GM18867 (cell line): ENCODE measurements at regions not wholly inside any gene's neighbourhood (a gene's known extent, or its start where the extent isn't known, plus 50 kb on each side); places are given as distances from the start of the nearest gene placed in this dataset.
"Not testable (repeated sequence)": the region's sequence is repeated elsewhere in the genome, so short reads cannot be mapped to it uniquely, and the experiment has no call there.

ENCODE experiments used
- ATAC-seq: cut with Tn5 transposase; IDR thresholded peaks from one replicate; pipeline ENCODE4 v1.9.1; 2021; ENCODE audit warnings: mild to moderate bottlenecking, moderate library complexity; ENCODE audit not compliant: unreplicated experiment

DNA sequence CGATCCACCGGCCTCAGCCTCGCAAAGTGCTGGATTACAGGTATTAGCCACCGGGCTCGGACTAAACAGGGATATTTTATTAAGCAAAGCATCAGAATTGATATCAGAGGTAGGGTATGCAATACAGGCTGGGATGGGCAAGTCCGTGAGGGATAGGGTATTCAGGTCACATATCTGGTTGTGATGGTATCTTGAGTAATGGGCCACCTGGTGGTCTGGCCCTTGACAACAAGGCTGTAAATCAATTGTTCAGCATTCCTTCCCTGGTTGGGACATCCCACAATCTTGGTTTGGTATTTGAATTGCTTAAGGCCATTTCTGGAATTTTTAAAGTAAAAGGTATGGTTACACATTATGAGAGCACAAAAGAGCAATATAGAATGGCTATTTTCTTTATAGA, 1588.0 kb downstream of the SLITRK1 start:
- ATAC-seq: no peak

GRCh38 chr13:82292334-82292733, 1589.9 kb downstream of the SLITRK1 start:
- no peak for ATAC-seq

GRCh38 chr13:82291852-82292251, 1590.4 kb downstream of the SLITRK1 start:
- no peak for ATAC-seq

DNA sequence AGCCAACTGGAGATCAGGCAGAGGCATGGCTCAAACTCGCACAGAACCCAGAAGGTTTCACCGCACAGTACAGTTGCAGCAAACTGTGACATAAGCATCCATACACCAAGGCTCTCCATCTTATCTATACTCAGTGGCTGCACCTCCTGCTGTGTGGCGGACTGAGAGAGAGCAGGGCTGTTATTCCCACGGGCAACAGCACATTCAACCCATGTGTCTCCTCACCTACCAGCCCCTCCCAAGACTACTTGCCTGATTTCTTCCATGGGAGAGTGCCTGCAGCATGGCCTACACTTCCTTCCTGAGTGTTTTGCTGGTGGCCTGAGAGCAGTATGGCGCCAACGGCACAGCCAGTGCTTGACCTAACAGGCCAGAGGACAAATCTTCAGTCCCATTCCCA, 1606.6 kb downstream of the SLITRK1 start:
- ATAC-seq: no peak

DNA sequence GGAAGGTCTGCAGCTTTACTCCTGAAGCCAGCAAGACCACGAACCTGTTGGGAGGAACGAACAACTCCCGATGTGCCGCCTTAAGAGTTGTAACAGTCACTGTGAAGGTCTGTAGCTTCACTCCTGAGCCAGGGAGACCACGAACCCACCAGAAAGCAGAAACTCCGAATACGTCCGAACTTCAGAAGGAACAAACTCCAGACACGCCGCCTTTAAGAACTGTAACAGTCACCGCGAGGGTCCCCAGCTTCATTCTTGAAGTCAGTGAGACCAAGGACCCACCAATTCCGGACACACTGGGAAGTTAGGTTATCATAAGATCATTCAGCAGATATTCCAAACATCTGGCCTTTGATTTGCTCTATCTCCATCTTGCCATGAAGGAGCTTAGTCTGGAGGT, 1623.0 kb downstream of the SLITRK1 start:
- no peak for ATAC-seq

DNA sequence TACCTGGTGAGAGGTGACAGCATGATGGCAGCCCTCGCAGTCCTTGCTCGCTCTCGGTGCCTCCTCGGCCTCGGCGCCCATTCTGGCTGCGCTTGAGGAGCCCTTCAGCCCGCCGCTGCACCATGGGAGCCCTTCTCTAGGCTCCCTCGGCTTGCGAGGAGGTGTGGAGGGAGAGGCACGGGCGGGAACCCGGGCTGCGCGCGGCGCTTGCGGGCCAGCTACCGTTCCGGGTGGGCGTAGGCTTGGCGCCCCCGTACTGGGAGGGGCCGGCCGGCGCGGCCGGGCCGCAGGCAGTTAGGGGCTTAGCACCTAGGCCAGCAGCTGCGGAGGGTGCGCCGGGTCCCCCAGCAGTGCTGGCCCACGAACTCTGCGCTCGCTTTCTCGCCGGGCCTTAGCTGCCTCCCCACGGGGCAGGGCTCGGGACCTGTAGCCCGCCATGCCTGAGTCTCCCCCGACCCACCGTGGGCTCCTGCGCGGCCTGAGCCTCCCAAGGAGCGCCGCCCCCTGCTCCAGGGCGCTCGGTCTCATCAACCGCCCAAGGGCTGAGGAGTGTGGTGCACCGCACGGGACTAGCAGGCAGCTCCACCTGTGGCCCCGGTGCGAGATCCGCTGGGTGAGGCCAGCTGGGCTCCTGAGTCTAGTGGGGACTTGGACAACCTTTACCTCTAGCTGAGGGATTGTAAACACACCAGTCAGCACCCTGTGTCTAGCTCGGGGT, 1624.3 kb downstream of the SLITRK1 start:
- ATAC-seq: no peak

DNA sequence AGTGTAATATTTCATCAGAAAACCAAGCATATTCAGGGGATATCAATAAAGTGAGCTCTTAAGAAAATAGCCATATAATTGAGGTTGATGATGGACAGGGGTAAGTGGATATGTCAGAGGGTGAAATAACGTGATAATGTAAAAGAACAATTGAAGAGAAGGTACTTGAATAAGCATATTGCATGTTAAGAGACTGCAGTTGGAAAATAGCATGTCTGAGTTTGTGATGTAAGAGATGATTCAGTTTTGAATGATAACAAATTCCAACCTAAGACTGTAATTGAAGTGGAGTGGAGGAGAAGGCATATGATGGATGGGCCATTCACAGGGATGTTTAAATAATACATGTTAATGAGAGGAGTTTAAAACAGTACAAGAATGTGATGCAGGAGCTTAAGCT, 1633.5 kb downstream of the SLITRK1 start:
- ATAC-seq: no peak

- ATAC-seq: no peak
Measured at GRCh38 chr13:82245860-82246259, 1636.4 kb downstream of the SLITRK1 start.

- no peak for ATAC-seq
Measured at GRCh38 chr13:82224806-82225205, 1657.5 kb downstream of the SLITRK1 start.

- no peak for ATAC-seq
Measured at GRCh38 chr13:82221621-82222020, 1660.7 kb downstream of the SLITRK1 start.

DNA sequence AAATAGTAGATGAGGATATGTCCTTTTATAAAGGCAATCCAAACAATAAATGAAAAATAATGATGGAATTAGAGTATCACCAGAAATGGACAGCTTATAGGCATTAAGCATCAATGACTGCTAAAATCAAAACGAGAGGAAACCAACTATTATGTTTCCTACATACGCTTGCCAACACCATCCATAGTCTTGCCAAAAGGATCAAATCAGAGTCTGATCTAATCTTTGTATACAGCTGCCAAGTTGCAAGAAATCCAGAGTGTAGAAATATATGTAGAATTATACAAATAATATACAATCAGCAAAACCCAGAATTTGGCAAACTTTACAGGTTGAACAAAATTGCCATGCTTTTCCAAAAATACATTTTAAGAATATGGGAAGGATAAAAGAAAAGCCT, 1661.6 kb downstream of the SLITRK1 start:
- ATAC-seq: no peak

DNA sequence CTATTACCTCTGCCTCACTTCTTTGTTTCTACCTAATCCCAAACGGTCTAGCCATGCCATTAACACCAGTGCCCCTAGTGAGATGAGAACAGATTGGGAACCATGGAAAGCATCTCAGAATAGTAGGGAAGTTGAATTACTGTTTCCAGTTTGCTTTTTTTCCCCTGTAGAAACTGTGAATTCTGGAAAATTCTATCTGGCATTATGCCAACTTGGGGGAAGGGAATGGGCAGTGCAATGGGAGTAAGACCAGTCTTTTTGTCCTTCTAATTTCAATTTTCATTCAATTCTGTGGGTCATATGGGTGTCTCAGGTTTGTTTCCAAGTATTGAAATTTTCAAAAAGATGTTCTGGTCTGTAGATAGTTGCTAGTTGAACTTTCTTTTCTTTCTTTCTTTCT, 1666.1 kb downstream of the SLITRK1 start:
- ATAC-seq: no peak

DNA sequence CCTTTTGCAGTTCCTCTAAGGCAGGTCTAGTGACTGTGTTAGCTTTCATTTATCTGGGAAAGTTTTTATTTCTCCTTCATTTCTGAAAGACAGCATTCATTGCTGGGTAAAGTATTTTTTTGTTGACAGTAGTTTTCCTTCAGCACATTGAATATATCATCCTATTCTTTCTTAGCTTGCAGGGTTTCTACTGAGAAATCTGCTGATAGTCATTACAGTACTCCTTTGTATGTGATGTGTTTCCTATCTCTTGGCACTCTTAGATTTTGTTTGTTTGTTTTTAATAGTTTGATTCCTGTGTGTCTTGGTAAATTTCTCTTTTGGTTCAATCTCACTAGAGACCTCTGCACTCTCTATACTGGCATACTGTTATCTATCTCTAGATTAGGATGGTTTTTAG, 1667.9 kb downstream of the SLITRK1 start:
- no peak for ATAC-seq

GRCh38 chr13:82206241-82206640, 1676.0 kb downstream of the SLITRK1 start:
- no peak for ATAC-seq

GRCh38 chr13:82202398-82202797, 1679.9 kb downstream of the SLITRK1 start:
- ATAC-seq: no peak

DNA sequence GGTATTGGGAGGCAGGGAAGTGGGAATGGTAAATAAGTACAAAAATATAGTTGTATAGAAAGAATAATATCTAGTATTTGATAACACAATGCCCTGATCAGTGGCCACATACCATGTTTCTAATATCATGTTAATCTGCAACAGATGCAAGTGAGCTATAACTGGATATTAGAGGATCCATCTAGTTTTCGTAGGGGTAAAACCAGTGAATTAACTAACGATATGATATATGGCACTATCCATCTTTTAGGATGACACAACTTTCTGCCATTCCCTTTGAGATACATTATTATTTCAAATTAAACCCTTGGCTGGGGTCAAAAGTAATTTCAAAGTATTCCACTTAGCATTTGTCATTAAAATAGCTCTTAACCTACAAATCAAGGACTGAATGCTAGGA, 1686.2 kb downstream of the SLITRK1 start:
- ATAC-seq: no peak

- ATAC-seq: no peak
Measured at GRCh38 chr13:82187227-82187626, 1695.0 kb downstream of the SLITRK1 start.

- ATAC-seq: no peak
Measured at GRCh38 chr13:82176751-82177150, 1705.5 kb downstream of the SLITRK1 start.

DNA sequence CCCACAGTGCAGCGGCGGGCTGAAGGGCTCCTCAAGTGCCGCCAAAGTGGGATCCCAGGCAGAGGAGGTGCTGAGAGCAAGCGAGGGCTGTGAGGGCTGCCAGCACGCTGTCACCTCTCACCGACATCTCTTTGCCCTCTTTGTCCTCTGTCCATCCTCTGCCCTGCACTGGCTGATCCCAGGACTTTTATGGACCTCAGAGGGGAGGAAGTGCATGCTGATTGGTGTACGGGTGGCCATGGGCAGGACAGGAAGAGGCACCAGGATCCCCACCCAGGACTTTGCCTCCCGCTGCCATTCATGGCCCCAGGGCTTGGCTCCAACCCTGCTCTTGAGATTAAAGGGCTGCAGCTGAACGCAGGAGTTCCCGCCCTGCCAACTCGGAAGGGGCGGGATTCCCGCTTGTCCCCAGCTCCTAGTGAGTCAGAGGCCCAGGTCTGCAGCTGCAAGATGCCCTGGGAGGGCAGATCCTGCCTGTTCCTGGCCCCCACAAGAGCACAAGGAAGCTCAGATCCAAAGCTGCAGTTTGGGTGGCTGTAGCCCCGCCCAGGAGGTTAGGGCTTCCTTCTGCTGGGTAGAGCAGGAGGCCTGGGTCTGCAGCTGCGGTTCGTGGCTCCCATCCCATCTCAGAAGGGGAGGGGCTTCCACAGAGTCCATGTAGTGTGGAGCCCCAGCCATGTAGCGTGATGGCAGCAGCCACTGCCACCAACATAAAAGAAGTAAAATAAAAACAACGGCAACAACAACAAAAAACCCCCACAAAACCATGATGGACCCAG, 1716.7 kb downstream of the SLITRK1 start:
- no peak for ATAC-seq

GRCh38 chr13:82164780-82165395, 1717.4 kb downstream of the SLITRK1 start:
- not testable (repeated sequence) for ATAC-seq

DNA sequence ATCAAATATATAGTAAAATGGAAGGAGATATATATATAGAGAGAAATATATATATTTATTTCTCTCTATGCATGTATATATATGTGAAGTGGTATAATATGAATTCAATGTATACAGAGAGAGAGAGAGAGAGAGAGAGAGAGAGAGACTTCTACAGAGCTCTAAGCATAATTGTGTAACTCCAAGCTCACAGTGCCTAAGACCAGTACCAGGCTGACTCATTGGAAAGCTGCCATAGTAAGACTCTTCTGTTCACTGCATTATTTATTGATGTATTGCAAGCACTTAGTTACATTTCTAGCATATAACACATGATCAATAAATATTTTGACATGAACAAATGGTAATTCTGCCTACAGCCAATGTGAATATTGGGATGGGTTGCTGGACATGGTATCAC, 1734.7 kb downstream of the SLITRK1 start:
- ATAC-seq: no peak

- no peak for ATAC-seq
Measured at GRCh38 chr13:82136880-82137279, 1745.4 kb downstream of the SLITRK1 start.
